Stomach smooth muscle (tissue), 2 donors: ENCODE measurements at regions not wholly inside any gene's neighbourhood (a gene's known extent, or its start where the extent isn't known, plus 50 kb on each side); places are given as distances from the start of the nearest gene placed in this dataset.
"Not testable (repeated sequence)": the region's sequence is repeated elsewhere in the genome, so short reads cannot be mapped to it uniquely, and the experiment has no call there.

ENCODE experiments used
- H3K27ac ChIP-seq: one replicate; pipeline ENCODE4 v1.7.0; 2013; ENCODE audit warnings: mild to moderate bottlenecking, low read length, inconsistent platforms
- H3K27me3 ChIP-seq, 2 donors: one replicate each; pipeline ENCODE4 v1.7.0; 2013; ENCODE audit warnings: low read length in 2 of 2; ENCODE audit not compliant: insufficient read depth in 2 of 2, control insufficient read depth in 1 of 2
- H3K36me3 ChIP-seq, 2 donors: one replicate each; pipeline ENCODE4 v1.7.0; 2013; ENCODE audit warnings: low read length in 2 of 2; ENCODE audit not compliant: control insufficient read depth in 2 of 2, insufficient read depth in 2 of 2
- H3K4me1 ChIP-seq: one replicate; pipeline ENCODE4 v1.7.0; 2013; ENCODE audit warnings: low read length; ENCODE audit not compliant: control insufficient read depth, insufficient read depth
- H3K4me3 ChIP-seq, 2 donors: one replicate each; pipeline ENCODE4 v1.7.0; 2013; ENCODE audit warnings: low read length in 2 of 2
- H3K9ac ChIP-seq, 2 donors: one replicate each; pipeline ENCODE4 v1.7.0; 2013; ENCODE audit warnings: low read length in 2 of 2, mild to moderate bottlenecking in 1 of 2
- H3K9me3 ChIP-seq, 2 donors: one replicate each; pipeline ENCODE4 v1.7.0; 2013; ENCODE audit warnings: low read length in 2 of 2; ENCODE audit not compliant: control insufficient read depth in 2 of 2
- donor health status: healthy.
- donor health status: Pancreatic carcinoma.

GRCh38 chr17:30677550-30678249, 146.8 kb downstream of the CRLF3 start:
- Histone ChIP-seq H3K9ac (no peak overlapping the region), H3K9me3 (peaks cover 3 to 5% of the 10 kb centered on the region in 2 donors), H3K4me1 (no peaks in the 10 kb centered on the region), H3K27me3 (no peaks in the 10 kb centered on the region), H3K4me3 (no peak overlapping the region), H3K36me3 (no peaks in the 10 kb centered on the region), H3K27ac (no peak overlapping the region)

- not testable (repeated sequence) for H3K9me3 ChIP-seq, H3K36me3 ChIP-seq, H3K4me3 ChIP-seq, H3K27ac ChIP-seq, H3K4me1 ChIP-seq, H3K27me3 ChIP-seq, H3K9ac ChIP-seq
These were observed 148.6 kb downstream of the CRLF3 start for GRCh38 chr17:30675777-30676492.

GRCh38 chr17:30669217-30669649, 155.3 kb downstream of the CRLF3 start:
- H3K4me3 ChIP-seq, H3K27me3 ChIP-seq, H3K4me1 ChIP-seq, H3K9me3 ChIP-seq, H3K36me3 ChIP-seq, H3K9ac ChIP-seq, H3K27ac ChIP-seq: not testable (repeated sequence)

- not testable (repeated sequence) for H3K4me1 ChIP-seq, H3K9me3 ChIP-seq, H3K9ac ChIP-seq, H3K36me3 ChIP-seq, H3K4me3 ChIP-seq, H3K27ac ChIP-seq, H3K27me3 ChIP-seq
These were observed 155.9 kb downstream of the CRLF3 start for GRCh38 chr17:30668360-30669181.

GRCh38 chr17:30667657-30668359, 156.7 kb downstream of the CRLF3 start:
- not testable (repeated sequence) for H3K9ac ChIP-seq, H3K27ac ChIP-seq, H3K9me3 ChIP-seq, H3K4me1 ChIP-seq, H3K36me3 ChIP-seq, H3K27me3 ChIP-seq
- peak overlapping the region in 1 of 2 donors; percentile 59 for H3K4me3 ChIP-seq

GRCh38 chr17:30666838-30667656, 157.4 kb downstream of the CRLF3 start:
- H3K9me3 ChIP-seq, H3K27me3 ChIP-seq, H3K36me3 ChIP-seq, H3K4me1 ChIP-seq, H3K9ac ChIP-seq, H3K27ac ChIP-seq: not testable (repeated sequence)
- H3K4me3 ChIP-seq = peak overlapping the region in 1 of 2 donors; percentile 59

GRCh38 chr17:30663727-30664455, 160.6 kb downstream of the CRLF3 start:
- not testable (repeated sequence) for H3K36me3 ChIP-seq, H3K27ac ChIP-seq, H3K9ac ChIP-seq, H3K4me1 ChIP-seq, H3K4me3 ChIP-seq, H3K9me3 ChIP-seq, H3K27me3 ChIP-seq

- H3K4me1 ChIP-seq, H3K27ac ChIP-seq, H3K27me3 ChIP-seq, H3K36me3 ChIP-seq, H3K9ac ChIP-seq, H3K9me3 ChIP-seq, H3K4me3 ChIP-seq: not testable (repeated sequence)
These were observed 167.3 kb downstream of the CRLF3 start for GRCh38 chr17:30657148-30657547.

- not testable (repeated sequence) for H3K9ac ChIP-seq, H3K4me1 ChIP-seq, H3K27ac ChIP-seq
These were observed 171.5 kb downstream of the CRLF3 start for GRCh38 chr17:30653038-30653437.

More at GRCh38 chr17:30653038-30653437, 171.5 kb downstream of the CRLF3 start:
- H3K4me3 ChIP-seq, H3K27me3 ChIP-seq, H3K36me3 ChIP-seq, H3K9me3 ChIP-seq: not testable (repeated sequence)
